ENCODE measurements at regions not wholly inside any gene's neighbourhood (a gene's known extent, or its start where the extent isn't known, plus 50 kb on each side); places are given as distances from the start of the nearest gene placed in this dataset.

- TF ChIP-seq CTCF (IDR thresholded peaks at IDR 0.05 in 4 of 5, conservative IDR thresholded peaks at IDR 0.05 in 1 of 5): peak; percentile 31 to 64 (median 50)
- TF ChIP-seq POLR2A (IDR thresholded peaks at IDR 0.05): no peak
These were observed 271.9 kb downstream of the NSG2 start for GRCh38 chr5:174317256-174317894.

Data from gastrocnemius medialis (tissue), 4 donors.